Non-pigmented ciliary epithelial cell (primary cell): ENCODE measurements at regions not wholly inside any gene's neighbourhood (a gene's known extent, or its start where the extent isn't known, plus 50 kb on each side); places are given as distances from the start of the nearest gene placed in this dataset.

Experiments
- DNase-seq: peaks from one replicate; pipeline ENCODE4 v3.0.0-alpha.2; 2010; ENCODE audit warnings: low read depth

- no peak for DNase-seq
These were observed 253.1 kb downstream of the LY86 start for GRCh38 chr6:6841571-6841970.

- DNase-seq = no peak
These were observed 253.8 kb downstream of the LY86 start for GRCh38 chr6:6842291-6842690.

GRCh38 chr6:6843057-6843627, 254.6 kb downstream of the LY86 start:
- peak; percentile 14 for DNase-seq

GRCh38 chr6:6843777-6844176, 255.3 kb downstream of the LY86 start:
- DNase-seq = no peak

- DNase-seq = no peak
These were observed 256.0 kb downstream of the LY86 start for GRCh38 chr6:6844530-6844929.

GRCh38 chr6:6845603-6846002, 257.1 kb downstream of the LY86 start:
- DNase-seq = no peak

- DNase-seq = no peak
These were observed 259.1 kb downstream of the LY86 start for GRCh38 chr6:6847591-6847990.

- DNase-seq = peak; percentile 96
These were observed 256.5 kb upstream of the RREB1 start for GRCh38 chr6:6851059-6851948.

- DNase-seq = no peak
These were observed 255.9 kb upstream of the RREB1 start for GRCh38 chr6:6851949-6852261.

- DNase-seq = no peak
These were observed 250.9 kb upstream of the RREB1 start for GRCh38 chr6:6856538-6857523.

GRCh38 chr6:6857528-6857927, 250.2 kb upstream of the RREB1 start:
- DNase-seq = no peak

GRCh38 chr6:6858533-6858982, 249.2 kb upstream of the RREB1 start:
- no peak for DNase-seq

GRCh38 chr6:6859105-6859504, 248.7 kb upstream of the RREB1 start:
- DNase-seq = no peak

- no peak for DNase-seq
These were observed 248.0 kb upstream of the RREB1 start for GRCh38 chr6:6859722-6860121.

- DNase-seq = no peak
These were observed 246.9 kb upstream of the RREB1 start for GRCh38 chr6:6860863-6861262.

- DNase-seq = no peak
These were observed 246.3 kb upstream of the RREB1 start for GRCh38 chr6:6861351-6861894.

- DNase-seq = no peak
These were observed 245.8 kb upstream of the RREB1 start for GRCh38 chr6:6861995-6862394.

- DNase-seq = no peak
These were observed 243.7 kb upstream of the RREB1 start for GRCh38 chr6:6863970-6864639.

- no peak for DNase-seq
These were observed 242.2 kb upstream of the RREB1 start for GRCh38 chr6:6865611-6866010.

GRCh38 chr6:6866656-6867403, 240.9 kb upstream of the RREB1 start:
- no peak for DNase-seq

GRCh38 chr6:6867404-6867799, 240.4 kb upstream of the RREB1 start:
- no peak for DNase-seq
